ENCODE measurements at regions not wholly inside any gene's neighbourhood (a gene's known extent, or its start where the extent isn't known, plus 50 kb on each side); places are given as distances from the start of the nearest gene placed in this dataset.

DNA sequence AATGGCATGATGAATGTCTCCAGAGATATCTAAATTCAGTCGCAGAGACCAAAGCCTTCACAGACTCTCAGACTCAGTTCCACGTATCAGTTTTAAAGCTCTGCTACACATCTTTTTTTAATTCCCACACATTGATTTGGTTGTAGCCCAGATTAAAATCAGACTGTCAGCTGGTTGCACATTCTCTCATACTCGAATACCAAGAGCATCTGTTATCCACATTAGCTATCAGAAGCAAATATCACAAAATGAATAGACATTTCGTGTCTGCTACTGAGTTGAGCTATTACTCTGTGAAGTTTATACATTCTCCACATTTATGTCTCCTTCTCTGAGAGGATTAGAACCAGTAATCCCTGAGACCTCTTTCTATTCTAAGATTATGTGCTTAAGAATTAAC is 229.2 kb downstream of the GPAM start:
- no peak for TF ChIP-seq POLR2AphosphoS5 (IDR thresholded peaks at IDR 0.05; ENCODE audit: borderline replicate concordance, low read depth, low read length)
- no peak for TF ChIP-seq EZH2 (IDR thresholded peaks at IDR 0.05)
